Endodermal cell (in vitro differentiated cells): ENCODE measurements at regions not wholly inside any gene's neighbourhood (a gene's known extent, or its start where the extent isn't known, plus 50 kb on each side); places are given as distances from the start of the nearest gene placed in this dataset.

Source experiments
- DNase-seq: peaks from one replicate; pipeline ENCODE4 v3.0.0-alpha.2; 2017
- H3K27ac ChIP-seq: 2 replicates; pipeline ENCODE4 v1.5.1; 2013; ENCODE audit warnings: mild to moderate bottlenecking, low read depth, low read length, moderate library complexity
- H3K27me3 ChIP-seq: 2 replicates; pipeline ENCODE4 v1.6.1; 2013; ENCODE audit warnings: mild to moderate bottlenecking, low read length, moderate library complexity; ENCODE audit not compliant: insufficient read depth, control insufficient read depth, poor library complexity, severe bottlenecking
- H3K36me3 ChIP-seq: 2 replicates; pipeline ENCODE4 v1.7.0; 2013; ENCODE audit warnings: mild to moderate bottlenecking, low read length, moderate library complexity; ENCODE audit not compliant: control insufficient read depth, insufficient read depth
- H3K4me1 ChIP-seq: one replicate; pipeline ENCODE4 v1.7.0; 2013; ENCODE audit warnings: low read length; ENCODE audit not compliant: control insufficient read depth, insufficient read depth
- H3K4me3 ChIP-seq: 2 replicates; pipeline ENCODE4 v1.5.1; 2013; ENCODE audit warnings: mild to moderate bottlenecking, low read length, moderate library complexity
- H3K9ac ChIP-seq: 2 replicates; pipeline ENCODE4 v1.6.1; 2013; ENCODE audit warnings: mild to moderate bottlenecking, low read length, moderate library complexity; ENCODE audit not compliant: poor library complexity, severe bottlenecking; ENCODE audit errors: extremely low read depth
- H3K9me3 ChIP-seq: 2 replicates; pipeline ENCODE4 v1.6.1; 2013; ENCODE audit warnings: mild to moderate bottlenecking, low read length, moderate library complexity; ENCODE audit not compliant: control insufficient read depth
- H3K27ac Mint-ChIP-seq: 2 replicates; pipeline ENCODE4 v1.8.0; 2020; ENCODE audit warnings: mixed read lengths
- H3K27me3 Mint-ChIP-seq: 2 replicates; pipeline ENCODE4 v1.8.0; 2021; ENCODE audit warnings: mild to moderate bottlenecking, mixed read lengths; ENCODE audit not compliant: insufficient read depth
- H3K36me3 Mint-ChIP-seq: 2 replicates; pipeline ENCODE4 v1.8.0; 2020; ENCODE audit warnings: low read depth, mixed read lengths
- H3K4me1 Mint-ChIP-seq: 2 replicates; pipeline ENCODE4 v1.8.0; 2020; ENCODE audit warnings: mixed read lengths
- H3K4me3 Mint-ChIP-seq: 2 replicates; pipeline ENCODE4 v1.8.0; 2020; ENCODE audit warnings: mild to moderate bottlenecking, moderate library complexity, mixed read lengths
- H3K9me3 Mint-ChIP-seq: 2 replicates; pipeline ENCODE4 v1.8.0; 2020; ENCODE audit warnings: mild to moderate bottlenecking, mixed read lengths
- CTCF ChIP-seq: fragments of 200-600 bp; sonication (generic); conservative IDR thresholded peaks from 2 replicates; pipeline ENCODE4 v1.5.0; 2021; ENCODE audit warnings: antibody characterized with exemption, mild to moderate bottlenecking
- WGBS, 2 experiments: methylation state at CpG; one replicate each; pipeline versions ENCODE4 v1.1.5 to v1.1.7; 2013; ENCODE audit warnings: missing lambda C conversion rate in 2 of 2, mixed read lengths in 1 of 2; ENCODE audit not compliant: insufficient coverage in 1 of 2, insufficient read length in 1 of 2; 5-methylcytosine and 5-hydroxymethylcytosine counted together

- Histone ChIP-seq H3K27ac (no peak overlapping the region), H3K27me3 (no peaks in the 10 kb centered on the region), H3K4me1 (no peaks in the 10 kb centered on the region), H3K36me3 (no peaks in the 10 kb centered on the region), H3K9me3 (no peaks in the 10 kb centered on the region), H3K9ac (no peak overlapping the region), H3K4me3 (no peak overlapping the region)
- TF ChIP-seq CTCF, result no peak
- no peaks in the 10 kb centered on the region for H3K36me3 Mint-ChIP-seq
- no peak overlapping the region for H3K4me3 Mint-ChIP-seq
- no peaks in the 10 kb centered on the region for H3K9me3 Mint-ChIP-seq
- no peaks in the 10 kb centered on the region for H3K4me1 Mint-ChIP-seq
- DNase-seq, result no peak
- H3K27me3 Mint-ChIP-seq, result no peaks in the 10 kb centered on the region
- no peak overlapping the region for H3K27ac Mint-ChIP-seq
Measured at GRCh38 chr4:154942176-154942575, 161.1 kb downstream of the RBM46 start.

DNA sequence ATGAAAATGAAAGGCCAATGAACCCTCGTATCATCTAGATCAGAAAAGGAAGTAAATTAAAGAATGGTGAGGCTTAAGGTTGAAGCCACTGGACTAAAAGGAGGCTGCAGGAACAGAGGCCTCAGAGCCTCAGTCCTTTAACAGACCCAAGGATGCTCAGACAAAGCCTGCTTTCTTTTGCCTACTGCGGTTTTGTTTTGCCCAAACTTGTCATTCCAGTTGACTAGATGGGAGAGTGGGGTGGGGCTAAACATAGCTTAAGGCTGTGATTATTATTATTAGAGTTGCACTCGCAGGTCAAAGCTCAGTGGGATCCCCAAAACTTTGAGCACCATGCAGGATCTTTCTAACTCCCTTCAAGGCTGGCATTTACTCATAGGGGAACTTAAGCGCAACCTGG, 163.9 kb downstream of the RBM46 start:
- Histone ChIP-seq H3K4me3 (no peak overlapping the region), H3K27me3 (no peaks in the 10 kb centered on the region), H3K4me1 (no peaks in the 10 kb centered on the region), H3K9me3 (peaks cover 11% of the 10 kb centered on the region), H3K36me3 (no peaks in the 10 kb centered on the region), H3K27ac (no peak overlapping the region), H3K9ac (no peak overlapping the region)
- 88 to 90% methylated on average over 1 to 4 of the region's 4 CpGs for WGBS, 2 experiments
- Mint-ChIP-seq H3K27ac (no peak overlapping the region), H3K9me3 (peaks cover 8% of the 10 kb centered on the region), H3K4me3 (no peak overlapping the region), H3K27me3 (no peaks in the 10 kb centered on the region), H3K4me1 (no peaks in the 10 kb centered on the region), H3K36me3 (no peaks in the 10 kb centered on the region)
- TF ChIP-seq CTCF, result no peak
- DNase-seq, result no peak

- Histone ChIP-seq H3K27ac (no peak overlapping the region), H3K4me1 (no peaks in the 10 kb centered on the region), H3K27me3 (no peaks in the 10 kb centered on the region), H3K36me3 (no peaks in the 10 kb centered on the region), H3K9ac (no peak overlapping the region), H3K4me3 (no peak overlapping the region), H3K9me3 (peaks cover 19% of the 10 kb centered on the region)
- H3K27me3 Mint-ChIP-seq, result no peaks in the 10 kb centered on the region
- no peak for TF ChIP-seq CTCF
- no peak overlapping the region for H3K27ac Mint-ChIP-seq
- DNase-seq, result no peak
- peaks cover 16% of the 10 kb centered on the region for H3K9me3 Mint-ChIP-seq
- H3K4me1 Mint-ChIP-seq, result no peaks in the 10 kb centered on the region
- H3K4me3 Mint-ChIP-seq, result no peak overlapping the region
- 91 to 100% methylated on average over 2 of the region's 2 CpGs for WGBS, 2 experiments
- H3K36me3 Mint-ChIP-seq, result no peaks in the 10 kb centered on the region
Measured at GRCh38 chr4:154946113-154946512, 165.0 kb downstream of the RBM46 start.
